Iris pigment epithelial cell (primary cell): ENCODE measurements at regions not wholly inside any gene's neighbourhood (a gene's known extent, or its start where the extent isn't known, plus 50 kb on each side); places are given as distances from the start of the nearest gene placed in this dataset.

ENCODE experiments used
- DNase-seq: peaks from one replicate; pipeline ENCODE4 v3.0.0-alpha.2; 2011; ENCODE audit warnings: low read depth

DNA sequence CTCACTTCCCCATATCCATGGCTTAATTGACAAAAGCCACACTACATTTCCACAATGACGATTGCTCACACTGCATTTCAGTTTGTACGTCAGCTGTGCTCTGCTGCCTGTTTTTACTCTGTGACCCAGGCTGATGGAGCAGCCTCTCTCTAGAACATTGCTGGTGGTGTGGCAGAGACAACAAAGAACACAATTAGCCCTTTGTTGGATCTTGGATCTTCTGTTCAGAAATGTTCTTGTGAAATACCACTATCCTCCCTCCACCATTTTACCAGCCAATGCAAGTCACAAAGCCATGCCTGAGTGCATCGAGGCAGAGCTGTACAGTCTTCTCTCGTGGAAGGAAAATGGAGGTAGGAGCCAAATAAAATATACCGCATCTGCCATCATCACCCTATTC, 56.9 kb upstream of the TBC1D5 start:
- no peak for DNase-seq

DNA sequence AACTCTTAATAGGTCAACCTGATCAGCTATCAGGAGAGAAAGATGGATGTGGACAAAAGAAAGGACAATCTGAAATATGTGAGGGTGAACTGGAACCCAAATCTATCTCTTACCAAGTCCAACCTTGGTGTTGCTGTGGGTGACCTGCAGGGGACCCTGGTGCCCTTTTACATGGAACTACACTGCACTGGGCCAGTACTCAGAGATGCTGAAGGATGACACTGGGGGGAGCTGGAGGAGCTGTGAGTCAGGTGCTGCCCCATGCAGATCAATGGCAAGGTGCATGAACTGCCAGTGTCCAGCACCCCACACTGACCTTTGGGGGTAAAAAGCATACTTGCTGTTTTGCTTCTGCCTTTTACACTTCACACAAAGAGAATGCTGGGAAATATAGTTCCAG, 55.6 kb upstream of the TBC1D5 start:
- DNase-seq: no peak

DNA sequence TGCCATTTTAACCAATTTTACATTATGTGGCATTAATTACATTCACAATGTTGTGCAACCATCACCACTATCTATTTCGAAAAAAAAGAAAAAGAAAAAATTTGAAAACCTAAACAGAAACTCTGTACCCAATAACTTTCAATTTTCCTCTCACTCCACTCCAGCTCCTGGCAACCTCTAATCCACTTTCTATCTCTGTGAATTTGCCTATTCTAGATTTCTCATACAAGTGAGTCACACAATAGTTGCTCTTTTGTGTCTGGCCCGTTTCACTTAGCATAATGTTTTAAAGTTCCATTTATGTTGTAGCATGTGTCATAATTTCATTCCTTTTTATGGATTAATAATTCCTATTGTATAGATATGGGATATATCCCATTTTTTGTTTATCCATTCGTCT, 53.3 kb upstream of the TBC1D5 start:
- DNase-seq: peak; percentile 20

DNA sequence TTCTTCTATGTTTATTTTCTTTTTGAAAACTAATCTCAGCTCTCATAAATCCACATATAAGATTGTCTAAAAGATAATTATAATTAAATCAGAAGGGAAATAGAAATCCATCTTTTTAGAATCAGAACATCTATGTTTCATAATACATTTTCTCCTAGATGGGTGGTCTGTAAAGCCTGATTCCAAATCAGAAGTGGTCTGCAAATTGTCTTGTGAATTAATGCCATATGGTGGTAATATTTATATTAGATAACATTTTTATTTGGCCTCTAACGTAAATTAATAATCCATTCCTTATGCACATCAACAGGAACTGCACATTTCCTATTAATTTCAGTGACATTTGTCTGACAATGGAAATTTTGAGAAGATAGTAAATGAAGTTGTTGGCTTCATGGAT, 52.8 kb upstream of the TBC1D5 start:
- DNase-seq: no peak

DNA sequence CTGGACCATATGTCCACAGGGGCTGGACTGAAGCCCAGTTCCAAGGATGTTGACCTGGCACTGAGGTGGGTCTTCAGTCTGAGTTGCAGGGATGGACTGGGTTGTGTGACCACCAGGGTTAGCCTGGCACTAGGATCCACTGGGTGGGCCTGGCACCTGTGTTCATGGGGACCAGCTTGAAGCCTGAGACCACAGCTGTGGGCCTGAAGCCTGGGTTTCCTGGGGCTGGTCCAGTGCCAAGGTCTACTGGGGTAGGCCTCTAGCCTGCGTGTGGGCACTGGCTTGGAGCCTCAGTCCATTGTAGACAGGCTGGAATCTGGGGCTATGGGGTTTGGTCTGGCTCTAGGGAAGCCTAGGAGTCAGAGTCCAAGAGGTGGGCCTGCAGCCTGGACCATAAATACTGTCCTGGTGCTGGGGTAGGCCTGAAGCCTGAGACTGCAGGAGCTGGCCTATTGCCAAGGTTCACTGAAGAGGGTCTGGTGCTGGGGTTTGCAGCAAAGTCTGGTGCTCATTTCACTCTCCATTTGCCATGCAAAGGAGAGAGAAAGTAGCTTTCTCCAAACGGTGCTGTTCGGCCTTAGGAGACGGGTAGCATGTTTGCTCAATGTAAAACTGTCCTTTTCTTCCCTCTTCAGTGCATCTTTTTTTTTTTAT, 51.2 kb upstream of the TBC1D5 start:
- no peak for DNase-seq
